ENCODE measurements at regions not wholly inside any gene's neighbourhood (a gene's known extent, or its start where the extent isn't known, plus 50 kb on each side); places are given as distances from the start of the nearest gene placed in this dataset.

GRCh38 chr7:152551304-152552036 is 115.7 kb upstream of the KMT2C start:
- TF ChIP-seq POLR2A (IDR thresholded peaks at IDR 0.05): no peak
- TF ChIP-seq CTCF (IDR thresholded peaks at IDR 0.05): no peak
